Pancreas (tissue), 10 donors: ENCODE measurements at regions not wholly inside any gene's neighbourhood (a gene's known extent, or its start where the extent isn't known, plus 50 kb on each side); places are given as distances from the start of the nearest gene placed in this dataset.

Experiments used
- ATAC-seq, 4 donors: fragments of 200-7000 bp; cut with Tn5 transposase; one replicate each; pipeline versions ENCODE4 v1.8.0 to v1.9.1; 2020; ENCODE audit warnings: mild to moderate bottlenecking in 4 of 4, moderate library complexity in 4 of 4
- DNase-seq, 6 donors: peaks; one replicate each; pipeline ENCODE4 v3.0.0-alpha.2; 2020
- FAIRE-seq: peaks from 2 replicates; lab custom pipeline; 2012; peaks lifted over from hg19 to GRCh38; lab: Jason Lieb, UNC
- H3K27ac ChIP-seq, 4 donors: fragments of 200-600 bp; sonication (generic); 1 replicate in 3 of 4; 2 replicates in 1 of 4; pipeline versions ENCODE4 v1.5.0 to v1.8.0; 2020
- H3K27me3 ChIP-seq, 4 donors: fragments of 200-600 bp; one replicate each; pipeline ENCODE4 v1.8.0; 2021
- H3K36me3 ChIP-seq, 3 donors: fragments of 200-600 bp; sonication (generic) in 1 of 3; one replicate each; pipeline versions ENCODE4 v1.5.0 to v1.8.0; 2020 to 2021
- H3K4me1 ChIP-seq, 3 donors: fragments of 200-600 bp; one replicate each; pipeline ENCODE4 v1.8.0; 2021
- H3K4me3 ChIP-seq, 4 donors: fragments of 200-600 bp; sonication (generic) in 2 of 4; one replicate each; pipeline versions ENCODE4 v1.5.0 to v1.8.0; 2020 to 2021
- H3K9me3 ChIP-seq, 4 donors: fragments of 200-600 bp; one replicate each; pipeline ENCODE4 v1.8.0; 2021
- CTCF ChIP-seq, 4 donors: fragments of 200-600 bp; sonication (generic) in 3 of 4; IDR thresholded peaks; one replicate each; pipeline versions ENCODE4 v1.5.0 to v1.8.0; 2021; ENCODE audit warnings: antibody characterized with exemption in 4 of 4
- WGBS, 2 donors: extraction: QIAGEN DNeasy Blood & Tissue Kit; methylation state at CpG; one replicate each; pipeline ENCODE4 v1.1.7; 2013; 5-methylcytosine and 5-hydroxymethylcytosine counted together
- intact Hi-C, 3 donors: fragments of 100-400 bp; cut with DNase I; formaldehyde crosslinking; loops; one replicate each; pipeline versions ENCODE4 v1.11.1 to v1.14.2; 2022
- donor health status: healthy with polysubstance abuse.
- donor health status: DM: no; HTN: no; CAD: no; lungs with moderate emphysema.
- donor health status: DM: no; HTN: no; CAD: no.
- donor health status: control.
- donor health status: control.
- donor health status: Bipolar disorder and iron deficiency.
- donor health status: DM: yes; HTN: yes; CAD: no.
- donor health status: DM: no; HTN: no; CAD: no.
- donor health status: DM: no; HTN: no; CAD: no.
- donor health status: DM: yes; HTN: yes; CAD: no.

GRCh38 chr10:62501547-62501946, 127.4 kb downstream of the ZNF365 start:
- intact Hi-C loops = no loop called here
- DNase-seq (no peak), ATAC-seq (peak in 1 of 4 donors; percentile 14), FAIRE-seq (no peak)
- H3K27ac ChIP-seq = no peak overlapping the region
- no peaks in the 10 kb centered on the region for H3K27me3 ChIP-seq
- WGBS, 2 donors = 32 to 43% methylated on average over 1 of the region's 1 CpG
- peaks cover 0 to 5% (median 0%) of the 10 kb centered on the region in 3 donors for H3K4me1 ChIP-seq
- H3K36me3 ChIP-seq = no peaks in the 10 kb centered on the region
- H3K9me3 ChIP-seq = no peaks in the 10 kb centered on the region
- no peak for TF ChIP-seq CTCF (IDR thresholded peaks at IDR 0.05)
- no peak overlapping the region for H3K4me3 ChIP-seq

GRCh38 chr10:62502995-62503613, 128.9 kb downstream of the ZNF365 start:
- ATAC-seq (peak in 3 of 4 donors; percentile 22 to 53 (median 52)), FAIRE-seq (no peak), DNase-seq (no peak)
- intact Hi-C loops = no loop called here
- 62 to 81% methylated on average over 4 of the region's 4 CpGs for WGBS, 2 donors
- peaks cover 0 to 5% (median 0%) of the 10 kb centered on the region in 3 donors for H3K4me1 ChIP-seq
- H3K4me3 ChIP-seq = no peak overlapping the region
- no peaks in the 10 kb centered on the region for H3K9me3 ChIP-seq
- no peak overlapping the region for H3K27ac ChIP-seq
- no peaks in the 10 kb centered on the region for H3K36me3 ChIP-seq
- no peak for TF ChIP-seq CTCF (IDR thresholded peaks at IDR 0.05)
- no peaks in the 10 kb centered on the region for H3K27me3 ChIP-seq

- Histone ChIP-seq H3K27me3 (no peaks in the 10 kb centered on the region), H3K9me3 (no peaks in the 10 kb centered on the region), H3K4me1 (peaks cover 0 to 5% (median 0%) of the 10 kb centered on the region in 3 donors), H3K36me3 (no peaks in the 10 kb centered on the region), H3K27ac (no peak overlapping the region), H3K4me3 (no peak overlapping the region)
- WGBS, 2 donors = 54 to 62% methylated on average over 2 of the region's 2 CpGs
- ATAC-seq = no peak
- intact Hi-C loops = no loop called here
- no peak for TF ChIP-seq CTCF (IDR thresholded peaks at IDR 0.05)
- FAIRE-seq = no peak
- DNase-seq = no peak
Measured at GRCh38 chr10:62503872-62504271, 129.7 kb downstream of the ZNF365 start.

- WGBS, 2 donors = 58 to 64% methylated on average over 3 of the region's 3 CpGs
- H3K27ac ChIP-seq = no peak overlapping the region
- no peak for TF ChIP-seq CTCF (IDR thresholded peaks at IDR 0.05)
- intact Hi-C loops = no loop called here
- DNase-seq (no peak), FAIRE-seq (no peak), ATAC-seq (no peak)
- peaks cover 0 to 5% (median 0%) of the 10 kb centered on the region in 3 donors for H3K4me1 ChIP-seq
- no peaks in the 10 kb centered on the region for H3K36me3 ChIP-seq
- no peak overlapping the region for H3K4me3 ChIP-seq
- no peaks in the 10 kb centered on the region for H3K9me3 ChIP-seq
- no peaks in the 10 kb centered on the region for H3K27me3 ChIP-seq
Measured at GRCh38 chr10:62506371-62506770, 132.2 kb downstream of the ZNF365 start.

- WGBS, 2 donors = 72 to 78% methylated on average over 3 of the region's 3 CpGs
- Histone ChIP-seq H3K9me3 (no peaks in the 10 kb centered on the region), H3K27me3 (no peaks in the 10 kb centered on the region), H3K36me3 (no peaks in the 10 kb centered on the region), H3K27ac (no peak overlapping the region), H3K4me3 (no peak overlapping the region), H3K4me1 (no peaks in the 10 kb centered on the region)
- ATAC-seq = no peak
- no peak for FAIRE-seq
- intact Hi-C loops = no loop called here
- TF ChIP-seq CTCF (IDR thresholded peaks at IDR 0.05) = no peak
- DNase-seq = no peak
Measured at GRCh38 chr10:62511238-62511637, 137.1 kb downstream of the ZNF365 start.
